ENCODE measurements at regions not wholly inside any gene's neighbourhood (a gene's known extent, or its start where the extent isn't known, plus 50 kb on each side); places are given as distances from the start of the nearest gene placed in this dataset.

DNA sequence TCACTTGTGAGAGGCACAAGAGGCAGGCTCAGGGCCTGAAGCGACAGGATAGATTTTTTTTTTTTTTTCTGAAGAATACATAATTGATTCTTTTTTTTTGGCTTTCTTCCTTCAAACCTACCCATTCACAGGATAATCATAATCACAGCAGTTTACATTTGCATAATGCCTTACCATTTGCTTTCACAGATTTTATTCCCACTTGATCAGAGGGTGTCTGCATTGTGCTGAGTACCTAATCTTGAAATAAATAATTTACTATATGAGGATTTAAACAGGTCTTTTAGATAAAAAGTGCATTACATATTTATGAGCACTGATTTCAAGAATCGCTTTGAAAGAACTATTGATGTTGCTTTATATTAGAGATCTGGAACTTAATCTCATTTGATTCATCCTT, 219.3 kb downstream of the SPRY1 start:
- TF ChIP-seq POLR2A (IDR thresholded peaks at IDR 0.05) (no peak), CTCF (IDR thresholded peaks at IDR 0.05) (no peak), EP300 (IDR thresholded peaks at IDR 0.05) (no peak), POLR2AphosphoS5 (IDR thresholded peaks at IDR 0.05) (no peak)

Measured in upper lobe of left lung (tissue), 4 donors.